CD4-positive, alpha-beta T cell treated with Interleukin-1 beta for 1 hour (primary cell): ENCODE measurements at regions not wholly inside any gene's neighbourhood (a gene's known extent, or its start where the extent isn't known, plus 50 kb on each side); places are given as distances from the start of the nearest gene placed in this dataset.

Experiments used
- DNase-seq, 2 donors: peaks; one replicate each; pipeline ENCODE4 v3.0.0-alpha.2; 2020 to 2022

- no peak for DNase-seq
Measured at GRCh38 chr5:17433406-17433805, 64.6 kb upstream of the TAF11L2 start.

- no peak for DNase-seq
Measured at GRCh38 chr5:17434982-17435381, 63.0 kb upstream of the TAF11L2 start.

- DNase-seq, result no peak
Measured at GRCh38 chr5:17436350-17436749, 61.7 kb upstream of the TAF11L2 start.

- no peak for DNase-seq
Measured at GRCh38 chr5:17436761-17437221, 61.2 kb upstream of the TAF11L2 start.

- DNase-seq, result no peak
Measured at GRCh38 chr5:17438027-17438426, 60.0 kb upstream of the TAF11L2 start.

- DNase-seq, result no peak
Measured at GRCh38 chr5:17439956-17440355, 58.1 kb upstream of the TAF11L2 start.

GRCh38 chr5:17440766-17441165 lies 57.3 kb upstream of the TAF11L2 start:
- no peak for DNase-seq

- no peak for DNase-seq
Measured at GRCh38 chr5:17441351-17441750, 56.7 kb upstream of the TAF11L2 start.

GRCh38 chr5:17443333-17444130 lies 54.5 kb upstream of the TAF11L2 start:
- DNase-seq, result no peak

- DNase-seq, result no peak
Measured at GRCh38 chr5:17444496-17444895, 53.5 kb upstream of the TAF11L2 start.

GRCh38 chr5:17445185-17445584 lies 52.8 kb upstream of the TAF11L2 start:
- no peak for DNase-seq
